ENCODE measurements at regions not wholly inside any gene's neighbourhood (a gene's known extent, or its start where the extent isn't known, plus 50 kb on each side); places are given as distances from the start of the nearest gene placed in this dataset.

GRCh38 chr2:51619961-51620360 is 588.0 kb upstream of the NRXN1 start:
- no peak for TF ChIP-seq CTCF (IDR thresholded peaks at IDR 0.05; ENCODE audit: control insufficient read depth, insufficient read depth, low read depth, low read length, missing control alignments)
- no peak for DNase-seq (ENCODE audit: low read depth)
- H3K4me3 ChIP-seq (ENCODE audit: control insufficient read depth, low read depth, low read length), result no peak overlapping the region

- DNase-seq (ENCODE audit: low read depth), result no peak
- no peak for TF ChIP-seq CTCF (IDR thresholded peaks at IDR 0.05; ENCODE audit: control insufficient read depth, insufficient read depth, low read depth, low read length, missing control alignments)
These were observed 580.5 kb upstream of the NRXN1 start for GRCh38 chr2:51612387-51612786.

GRCh38 chr2:51601706-51602105 is 569.8 kb upstream of the NRXN1 start:
- DNase-seq (ENCODE audit: low read depth), result no peak
- no peak for TF ChIP-seq CTCF (IDR thresholded peaks at IDR 0.05; ENCODE audit: control insufficient read depth, insufficient read depth, low read depth, low read length, missing control alignments)
- no peak overlapping the region for H3K4me3 ChIP-seq (ENCODE audit: control insufficient read depth, low read depth, low read length)

More at GRCh38 chr2:51612387-51612786, 580.5 kb upstream of the NRXN1 start:
- no peak overlapping the region for H3K4me3 ChIP-seq (ENCODE audit: control insufficient read depth, low read depth, low read length)

DNA sequence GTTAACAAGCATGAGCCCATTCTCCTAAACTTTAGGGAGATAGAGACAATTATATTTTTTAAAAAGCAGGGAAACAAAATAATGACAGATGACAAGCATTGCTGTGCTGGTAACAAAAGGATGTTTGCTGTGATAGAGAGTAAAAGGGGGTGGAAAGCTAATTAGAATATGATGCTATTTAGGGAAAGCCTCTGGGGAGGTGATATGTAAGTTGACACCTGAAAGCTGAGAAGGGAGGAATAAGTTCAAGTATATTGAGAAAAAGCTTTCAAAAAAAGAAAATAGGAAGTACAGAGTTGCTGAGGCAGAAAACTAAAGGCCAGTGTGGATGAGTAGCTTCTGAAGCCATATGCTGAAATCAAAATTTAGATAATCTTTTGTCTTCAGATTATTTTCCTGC is 565.2 kb upstream of the NRXN1 start:
- TF ChIP-seq CTCF (IDR thresholded peaks at IDR 0.05; ENCODE audit: control insufficient read depth, insufficient read depth, low read depth, low read length, missing control alignments), result no peak
- H3K4me3 ChIP-seq (ENCODE audit: control insufficient read depth, low read depth, low read length), result no peak overlapping the region
- DNase-seq (ENCODE audit: low read depth), result no peak

- TF ChIP-seq CTCF (IDR thresholded peaks at IDR 0.05; ENCODE audit: control insufficient read depth, insufficient read depth, low read depth, low read length, missing control alignments), result no peak
- no peak for DNase-seq (ENCODE audit: low read depth)
- no peak overlapping the region for H3K4me3 ChIP-seq (ENCODE audit: control insufficient read depth, low read depth, low read length)
These were observed 563.9 kb upstream of the NRXN1 start for GRCh38 chr2:51595836-51596235.

DNA sequence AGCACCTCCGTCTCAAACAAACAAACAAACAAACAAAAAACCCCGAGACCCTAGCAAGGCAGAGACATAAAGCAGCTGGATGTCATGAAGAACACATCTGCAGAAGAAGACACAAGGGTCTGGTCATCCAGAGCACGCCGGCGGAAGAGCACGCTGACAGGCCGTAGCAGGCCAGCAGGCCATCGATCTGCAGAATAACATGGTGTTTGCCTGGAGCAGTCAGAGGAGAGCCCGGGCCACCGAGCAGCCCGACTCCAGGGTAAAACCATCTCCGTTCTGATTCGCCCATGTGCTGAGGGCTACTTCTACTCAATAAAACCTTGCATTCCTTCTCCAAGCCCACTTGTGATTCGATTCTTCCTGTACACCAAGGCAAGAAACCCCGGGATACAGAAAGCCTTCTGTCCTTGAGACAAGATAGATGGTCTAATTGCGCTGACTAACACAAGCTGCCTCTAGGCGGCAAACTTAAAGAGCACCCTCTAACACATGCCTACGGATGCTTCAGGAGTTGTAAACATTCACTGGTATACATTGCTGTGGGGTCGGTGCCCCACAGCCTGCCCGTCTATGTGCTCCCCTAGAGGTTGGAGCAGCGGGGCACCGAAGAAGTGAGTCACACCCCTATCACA is 549.8 kb upstream of the NRXN1 start:
- H3K4me3 ChIP-seq (ENCODE audit: control insufficient read depth, low read depth, low read length), result no peak overlapping the region
- TF ChIP-seq CTCF (IDR thresholded peaks at IDR 0.05; ENCODE audit: control insufficient read depth, insufficient read depth, low read depth, low read length, missing control alignments), result no peak
- no peak for DNase-seq (ENCODE audit: low read depth)

DNA sequence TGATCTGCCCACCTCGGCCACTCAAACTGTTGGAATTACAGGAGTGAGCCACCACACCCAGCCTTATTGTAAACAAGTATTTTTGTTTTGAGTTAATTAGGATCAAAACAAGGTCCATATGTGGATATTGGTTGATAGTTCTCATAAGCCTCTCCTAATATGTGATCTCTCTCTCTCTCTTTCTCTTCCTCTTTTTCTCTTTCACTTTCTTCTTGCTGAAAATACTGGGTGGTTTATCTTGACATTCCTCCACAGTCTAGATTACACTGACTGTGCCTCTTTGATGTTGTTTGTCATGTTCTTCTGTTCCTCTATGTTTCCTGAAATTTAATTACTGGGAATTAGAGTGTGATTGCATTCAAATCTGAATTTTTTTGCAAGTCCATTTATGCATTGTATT is 547.5 kb upstream of the NRXN1 start:
- no peak for TF ChIP-seq CTCF (IDR thresholded peaks at IDR 0.05; ENCODE audit: control insufficient read depth, insufficient read depth, low read depth, low read length, missing control alignments)
- H3K4me3 ChIP-seq (ENCODE audit: control insufficient read depth, low read depth, low read length), result no peak overlapping the region
- no peak for DNase-seq (ENCODE audit: low read depth)
